ENCODE measurements at regions not wholly inside any gene's neighbourhood (a gene's known extent, or its start where the extent isn't known, plus 50 kb on each side); places are given as distances from the start of the nearest gene placed in this dataset.

- no peak overlapping the region for H3K4me3 ChIP-seq (ENCODE audit: low read depth, low read length)
- TF ChIP-seq CTCF (IDR thresholded peaks at IDR 0.05; ENCODE audit: insufficient read depth, low read length, missing control alignments): no peak
- ChIA-PET POLR2A (no interaction called here), CTCF (interaction anchor here (1.0 to 2.0 kb wide), 5 partner anchors 29 to 358 kb away, joined by 3 to 6 read pairs (median 3); no protein-coding TSS in a partner anchor)
- no peak for DNase-seq (ENCODE audit: low read depth, low spot score)
These were observed 51.5 kb upstream of the CNIH3 start for GRCh38 chr1:224564454-224565084.

- H3K4me3 ChIP-seq (ENCODE audit: low read depth, low read length): no peak overlapping the region
- no peak for TF ChIP-seq CTCF (IDR thresholded peaks at IDR 0.05; ENCODE audit: insufficient read depth, low read length, missing control alignments)
- DNase-seq (ENCODE audit: low read depth, low spot score): peak; percentile 61
- POLR2A ChIA-PET: interaction anchor here (0.9 kb wide), 1 partner anchor 9 kb away, joined by 3 read pairs; no protein-coding TSS in a partner anchor
- CTCF ChIA-PET: interaction anchor here (1.2 to 2.0 kb wide), 4 partner anchors 29 to 357 kb away, joined by 3 to 6 read pairs (median 4); no protein-coding TSS in a partner anchor
These were observed 50.9 kb upstream of the CNIH3 start for GRCh38 chr1:224565186-224565585.

- TF ChIP-seq CTCF (IDR thresholded peaks at IDR 0.05; ENCODE audit: insufficient read depth, low read length, missing control alignments): no peak
- ChIA-PET CTCF (interaction anchor here (1.5 to 2.0 kb wide), 3 partner anchors 52 to 357 kb away, joined by 3 to 6 read pairs (median 6); no protein-coding TSS in a partner anchor), POLR2A (interaction anchor here (0.9 kb wide), 1 partner anchor 10 kb away, joined by 3 read pairs; no protein-coding TSS in a partner anchor)
- no peak for DNase-seq (ENCODE audit: low read depth, low spot score)
- H3K4me3 ChIP-seq (ENCODE audit: low read depth, low read length): no peak overlapping the region
These were observed 50.3 kb upstream of the CNIH3 start for GRCh38 chr1:224565611-224566406.
